ENCODE measurements at regions not wholly inside any gene's neighbourhood (a gene's known extent, or its start where the extent isn't known, plus 50 kb on each side); places are given as distances from the start of the nearest gene placed in this dataset.

GRCh38 chr1:56057466-56058405 lies 521.6 kb downstream of the PLPP3 start:
- H3K27me3 ChIP-seq (ENCODE audit: control insufficient read depth in 3 of 3, insufficient read depth in 3 of 3, low read depth in 1 of 3, low read length in 3 of 3): peaks cover 0 to 3% (median 0%) of the 10 kb centered on the region in 3 experiments
- no peak overlapping the region for H2AK5ac ChIP-seq (ENCODE audit: low read depth, low read length)
- no peaks in the 10 kb centered on the region for H3K79me1 ChIP-seq (ENCODE audit: low read depth, low read length)
- H3K27ac ChIP-seq (replicated peaks; ENCODE audit: low read length): no peak overlapping the region
- H3K14ac ChIP-seq (ENCODE audit: low read length): no peak overlapping the region
- H2BK12ac ChIP-seq (ENCODE audit: low read length): no peak overlapping the region
- H3K4me1 ChIP-seq (ENCODE audit: control insufficient read depth in 2 of 2, insufficient read depth in 1 of 2, low read depth in 1 of 2, low read length in 2 of 2): no peaks in the 10 kb centered on the region
- no peak overlapping the region for H3K18ac ChIP-seq (ENCODE audit: low read length)
- H3K23ac ChIP-seq (ENCODE audit: low read depth, low read length, poor library complexity): no peak overlapping the region
- H2BK15ac ChIP-seq (ENCODE audit: low read length): no peak overlapping the region
- no peak overlapping the region for H2BK120ac ChIP-seq (ENCODE audit: low read depth, low read length)
- H4K8ac ChIP-seq (ENCODE audit: low read depth, low read length): no peak overlapping the region
- WGBS, 2 donors (ENCODE audit: extremely low coverage in 2 of 2, insufficient read length in 2 of 2, insufficient replicate concordance in 1 of 2): no CpG with 5 or more reads among the region's 5 CpGs
- no peak overlapping the region for H3K9ac ChIP-seq (ENCODE audit: low read depth, low read length, poor library complexity)
- H2AFZ ChIP-seq (ENCODE audit: low read length): no peak overlapping the region
- H2BK5ac ChIP-seq (ENCODE audit: low read length): no peak overlapping the region
- no peaks in the 10 kb centered on the region for H3K9me3 ChIP-seq (replicated peaks in 1 of 2; ENCODE audit: control insufficient read depth in 2 of 2, insufficient read depth in 1 of 2, low read depth in 1 of 2, low read length in 2 of 2)
- DNase-seq (ENCODE audit: low spot score): no peak
- no peak overlapping the region for H3K4me2 ChIP-seq (ENCODE audit: insufficient read depth, low read length, poor library complexity, severe bottlenecking)
- H3K4ac ChIP-seq (ENCODE audit: low read length): no peak overlapping the region
- H3K4me3 ChIP-seq (ENCODE audit: low read length in 2 of 2): no peak overlapping the region
- no peaks in the 10 kb centered on the region for H3K36me3 ChIP-seq (replicated peaks in 1 of 2; ENCODE audit: control insufficient read depth in 2 of 2, insufficient read depth in 2 of 2, low read length in 2 of 2)
- H4K91ac ChIP-seq (ENCODE audit: low read depth, low read length, poor library complexity): no peak overlapping the region

GRCh38 chr1:56056438-56057287 lies 522.7 kb downstream of the PLPP3 start:
- Histone ChIP-seq H3K4ac (ENCODE audit: low read length) (no peak overlapping the region), H2BK5ac (ENCODE audit: low read length) (no peak overlapping the region), H2AK5ac (ENCODE audit: low read depth, low read length) (no peak overlapping the region), H2AFZ (ENCODE audit: low read length) (no peak overlapping the region), H3K79me1 (ENCODE audit: low read depth, low read length) (no peaks in the 10 kb centered on the region), H2BK120ac (ENCODE audit: low read depth, low read length) (no peak overlapping the region), H3K4me1 (ENCODE audit: control insufficient read depth in 2 of 2, insufficient read depth in 1 of 2, low read depth in 1 of 2, low read length in 2 of 2) (peaks cover 0 to 6% of the 10 kb centered on the region in 2 donors), H2BK12ac (ENCODE audit: low read length) (no peak overlapping the region), H3K18ac (ENCODE audit: low read length) (no peak overlapping the region), H3K4me3 (ENCODE audit: low read length in 2 of 2) (no peak overlapping the region), H3K36me3 (replicated peaks in 1 of 2; ENCODE audit: control insufficient read depth in 2 of 2, insufficient read depth in 2 of 2, low read length in 2 of 2) (no peaks in the 10 kb centered on the region), H3K23ac (ENCODE audit: low read depth, low read length, poor library complexity) (no peak overlapping the region), H2BK15ac (ENCODE audit: low read length) (no peak overlapping the region), H3K9ac (ENCODE audit: low read depth, low read length, poor library complexity) (no peak overlapping the region), H3K4me2 (ENCODE audit: insufficient read depth, low read length, poor library complexity, severe bottlenecking) (no peak overlapping the region), H3K27ac (replicated peaks; ENCODE audit: low read length) (no peak overlapping the region), H4K91ac (ENCODE audit: low read depth, low read length, poor library complexity) (no peak overlapping the region), H4K8ac (ENCODE audit: low read depth, low read length) (no peak overlapping the region), H3K27me3 (ENCODE audit: control insufficient read depth in 3 of 3, insufficient read depth in 3 of 3, low read depth in 1 of 3, low read length in 3 of 3) (peaks cover 0 to 3% (median 0%) of the 10 kb centered on the region in 3 experiments), H3K14ac (ENCODE audit: low read length) (no peak overlapping the region), H3K9me3 (replicated peaks in 1 of 2; ENCODE audit: control insufficient read depth in 2 of 2, insufficient read depth in 1 of 2, low read depth in 1 of 2, low read length in 2 of 2) (no peaks in the 10 kb centered on the region)
- no CpG with 5 or more reads among the region's 9 CpGs for WGBS, 2 donors (ENCODE audit: extremely low coverage in 2 of 2, insufficient read length in 2 of 2, insufficient replicate concordance in 1 of 2)
- DNase-seq (ENCODE audit: low spot score): no peak

DNA sequence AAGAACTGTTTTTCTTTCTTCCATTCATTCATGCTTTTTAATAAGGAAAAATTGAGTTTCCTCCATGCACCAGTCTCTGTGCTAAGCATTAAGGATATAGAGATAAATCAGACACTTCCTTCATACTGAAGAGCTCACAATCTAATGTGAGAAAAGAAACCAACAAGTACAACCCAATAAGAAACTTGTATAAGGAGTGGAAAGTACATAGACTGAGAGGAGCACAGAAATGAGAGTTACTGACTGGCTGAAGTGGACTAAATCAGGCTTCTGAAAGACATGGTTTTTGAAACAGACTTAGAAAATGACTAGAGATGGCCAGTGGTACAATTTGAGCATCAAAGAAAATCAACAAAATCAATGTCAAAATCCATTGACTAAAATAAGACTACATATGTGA lies 524.4 kb downstream of the PLPP3 start:
- Histone ChIP-seq H3K14ac (ENCODE audit: low read length) (no peak overlapping the region), H4K91ac (ENCODE audit: low read depth, low read length, poor library complexity) (no peak overlapping the region)

GRCh38 chr1:56052041-56052440 lies 527.3 kb downstream of the PLPP3 start:
- no peak overlapping the region for H3K9ac ChIP-seq (ENCODE audit: low read depth, low read length, poor library complexity)
- peaks cover 0 to 6% of the 10 kb centered on the region in 2 donors for H3K4me1 ChIP-seq (ENCODE audit: control insufficient read depth in 2 of 2, insufficient read depth in 1 of 2, low read depth in 1 of 2, low read length in 2 of 2)
- H3K36me3 ChIP-seq (replicated peaks in 1 of 2; ENCODE audit: control insufficient read depth in 2 of 2, insufficient read depth in 2 of 2, low read length in 2 of 2): no peaks in the 10 kb centered on the region
- H3K27me3 ChIP-seq (ENCODE audit: control insufficient read depth in 3 of 3, insufficient read depth in 3 of 3, low read depth in 1 of 3, low read length in 3 of 3): peaks cover 0 to 2% (median 0%) of the 10 kb centered on the region in 3 experiments
- no CpG with 5 or more reads among the region's 2 CpGs for WGBS, 2 donors (ENCODE audit: extremely low coverage in 2 of 2, insufficient read length in 2 of 2, insufficient replicate concordance in 1 of 2)
- H2AK5ac ChIP-seq (ENCODE audit: low read depth, low read length): no peak overlapping the region
- H2BK5ac ChIP-seq (ENCODE audit: low read length): no peak overlapping the region
- no peak overlapping the region for H4K8ac ChIP-seq (ENCODE audit: low read depth, low read length)
- H3K4me3 ChIP-seq (ENCODE audit: low read length in 2 of 2): no peak overlapping the region
- no peak overlapping the region for H2BK15ac ChIP-seq (ENCODE audit: low read length)
- H3K79me1 ChIP-seq (ENCODE audit: low read depth, low read length): no peaks in the 10 kb centered on the region
- DNase-seq (ENCODE audit: low spot score): peak; percentile 24
- no peak overlapping the region for H4K91ac ChIP-seq (ENCODE audit: low read depth, low read length, poor library complexity)
- no peak overlapping the region for H2BK120ac ChIP-seq (ENCODE audit: low read depth, low read length)
- H2AFZ ChIP-seq (ENCODE audit: low read length): no peak overlapping the region
- H3K4ac ChIP-seq (ENCODE audit: low read length): no peak overlapping the region
- H2BK12ac ChIP-seq (ENCODE audit: low read length): no peak overlapping the region
- H3K14ac ChIP-seq (ENCODE audit: low read length): no peak overlapping the region
- H3K27ac ChIP-seq (replicated peaks; ENCODE audit: low read length): no peak overlapping the region
- H3K18ac ChIP-seq (ENCODE audit: low read length): no peak overlapping the region
- no peak overlapping the region for H3K23ac ChIP-seq (ENCODE audit: low read depth, low read length, poor library complexity)
- H3K4me2 ChIP-seq (ENCODE audit: insufficient read depth, low read length, poor library complexity, severe bottlenecking): no peak overlapping the region
- no peaks in the 10 kb centered on the region for H3K9me3 ChIP-seq (replicated peaks in 1 of 2; ENCODE audit: control insufficient read depth in 2 of 2, insufficient read depth in 1 of 2, low read depth in 1 of 2, low read length in 2 of 2)

More for the DNA sequence above, 524.4 kb downstream of the PLPP3 start:
- Histone ChIP-seq H4K8ac (ENCODE audit: low read depth, low read length) (no peak overlapping the region), H3K27me3 (ENCODE audit: control insufficient read depth in 3 of 3, insufficient read depth in 3 of 3, low read depth in 1 of 3, low read length in 3 of 3) (peaks cover 0 to 3% (median 0%) of the 10 kb centered on the region in 3 experiments), H3K27ac (replicated peaks; ENCODE audit: low read length) (no peak overlapping the region), H2AFZ (ENCODE audit: low read length) (no peak overlapping the region), H2BK15ac (ENCODE audit: low read length) (no peak overlapping the region), H2BK5ac (ENCODE audit: low read length) (no peak overlapping the region), H3K9me3 (replicated peaks in 1 of 2; ENCODE audit: control insufficient read depth in 2 of 2, insufficient read depth in 1 of 2, low read depth in 1 of 2, low read length in 2 of 2) (no peaks in the 10 kb centered on the region), H3K4me1 (ENCODE audit: control insufficient read depth in 2 of 2, insufficient read depth in 1 of 2, low read depth in 1 of 2, low read length in 2 of 2) (peaks cover 0 to 6% of the 10 kb centered on the region in 2 donors), H2BK120ac (ENCODE audit: low read depth, low read length) (no peak overlapping the region), H2AK5ac (ENCODE audit: low read depth, low read length) (no peak overlapping the region), H3K4me3 (ENCODE audit: low read length in 2 of 2) (no peak overlapping the region), H3K18ac (ENCODE audit: low read length) (no peak overlapping the region), H3K79me1 (ENCODE audit: low read depth, low read length) (no peaks in the 10 kb centered on the region), H3K4ac (ENCODE audit: low read length) (no peak overlapping the region), H3K9ac (ENCODE audit: low read depth, low read length, poor library complexity) (no peak overlapping the region), H2BK12ac (ENCODE audit: low read length) (no peak overlapping the region), H3K36me3 (replicated peaks in 1 of 2; ENCODE audit: control insufficient read depth in 2 of 2, insufficient read depth in 2 of 2, low read length in 2 of 2) (no peaks in the 10 kb centered on the region), H3K23ac (ENCODE audit: low read depth, low read length, poor library complexity) (no peak overlapping the region), H3K4me2 (ENCODE audit: insufficient read depth, low read length, poor library complexity, severe bottlenecking) (no peak overlapping the region)
- DNase-seq (ENCODE audit: low spot score): no peak

All from neuronal stem cell (in vitro differentiated cells).